Glomerular endothelial cell (primary cell): ENCODE measurements at regions not wholly inside any gene's neighbourhood (a gene's known extent, or its start where the extent isn't known, plus 50 kb on each side); places are given as distances from the start of the nearest gene placed in this dataset.
"Not testable (repeated sequence)": the region's sequence is repeated elsewhere in the genome, so short reads cannot be mapped to it uniquely, and the experiment has no call there.

Experiments used
- DNase-seq: peaks from one replicate; pipeline ENCODE4 v3.0.0-alpha.2; 2011; ENCODE audit warnings: low read depth, low spot score; ENCODE audit errors: extremely low read depth

DNA sequence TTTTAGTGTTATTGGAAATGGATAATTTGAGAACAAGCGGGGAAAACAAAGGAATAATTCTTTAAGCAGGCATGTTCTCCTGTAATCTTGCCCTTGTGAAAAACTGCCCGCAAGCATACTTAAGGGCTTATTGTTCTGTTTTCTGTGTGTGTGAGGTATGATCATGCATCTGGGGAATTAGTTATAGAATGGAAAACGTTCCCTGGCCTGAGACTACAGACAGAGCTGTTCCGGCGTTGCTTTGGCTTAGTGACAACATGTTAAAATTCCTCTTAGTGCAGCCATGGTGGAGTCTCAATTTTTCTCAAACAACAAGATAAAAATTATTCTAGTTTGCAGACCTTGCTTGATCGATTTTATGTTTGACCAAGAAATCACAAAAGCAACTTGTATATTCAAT lies 560.2 kb upstream of the SPRY2 start:
- no peak for DNase-seq

DNA sequence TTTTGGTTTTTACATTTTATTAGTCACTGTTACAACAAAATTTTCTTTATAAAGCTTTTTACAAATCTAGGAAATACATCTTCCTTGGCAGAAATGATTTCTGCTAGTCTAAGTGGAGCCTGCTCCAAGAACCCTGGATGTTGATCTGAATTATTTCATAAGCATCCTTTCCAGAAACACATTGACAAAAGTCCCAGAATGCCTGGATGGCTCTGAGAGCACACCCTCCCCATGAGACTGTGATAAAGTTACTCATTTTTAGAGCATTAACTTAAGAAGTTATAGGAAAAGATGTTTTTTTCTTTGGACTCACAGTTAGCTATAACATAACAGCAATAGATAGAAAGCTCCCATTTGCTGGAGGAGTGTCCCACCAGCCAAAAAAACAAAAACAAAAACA lies 559.6 kb upstream of the SPRY2 start:
- no peak for DNase-seq

DNA sequence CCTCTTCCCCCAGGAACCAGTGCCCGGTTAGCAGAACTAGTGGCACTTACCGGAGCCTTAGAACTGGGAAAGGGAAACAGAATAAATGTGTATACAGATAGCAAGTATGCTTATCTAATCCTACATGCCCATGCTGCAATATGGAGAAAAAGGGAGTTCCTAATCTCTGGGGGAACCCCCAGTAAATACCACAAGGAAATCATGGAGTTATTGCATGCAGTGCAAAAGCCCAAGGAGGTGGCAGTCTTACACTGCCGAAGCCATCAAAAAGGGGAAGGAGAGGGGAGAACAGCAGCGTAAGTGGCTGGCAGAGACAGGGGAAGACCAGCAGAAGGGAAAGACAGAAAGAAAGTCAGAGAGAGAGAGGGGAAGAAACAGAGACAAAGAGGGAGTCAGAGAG lies 556.7 kb upstream of the SPRY2 start:
- not testable (repeated sequence) for DNase-seq

DNA sequence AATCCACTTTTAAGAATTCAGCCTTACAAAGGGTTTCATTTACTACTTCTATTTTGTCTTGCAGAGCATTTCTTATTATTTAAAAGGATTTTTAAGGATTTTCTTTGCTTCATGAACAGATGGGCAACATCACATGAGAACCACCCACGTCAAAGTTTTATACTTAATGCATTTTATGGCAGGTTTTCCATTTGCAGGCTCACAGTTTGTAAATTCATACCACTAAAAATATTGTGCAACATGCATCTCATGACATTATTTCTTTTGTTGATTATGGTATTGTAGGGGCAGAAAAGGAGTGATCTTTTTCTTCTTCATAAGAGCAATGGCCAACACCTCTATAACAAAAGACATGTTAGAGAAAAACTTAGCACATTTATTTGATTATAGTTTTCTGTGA lies 554.0 kb upstream of the SPRY2 start:
- no peak for DNase-seq

DNA sequence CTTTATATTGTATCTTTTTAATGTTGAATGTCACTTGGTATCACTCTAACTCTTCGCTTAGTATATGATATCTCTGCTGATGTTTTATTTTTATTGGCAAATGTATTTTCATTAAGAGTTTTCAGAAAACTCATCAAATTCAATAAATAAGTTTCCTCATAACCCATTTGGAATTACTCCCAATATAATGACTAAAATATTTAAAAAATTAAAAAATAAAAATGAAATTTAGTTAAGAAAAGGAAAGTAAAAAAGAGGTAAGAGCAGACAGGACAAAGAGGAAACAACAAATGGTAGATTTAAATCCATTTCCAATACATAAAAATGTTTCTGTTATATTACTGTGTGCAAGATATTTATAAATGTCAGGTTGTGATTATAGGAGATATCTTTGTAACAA lies 548.9 kb upstream of the SPRY2 start:
- no peak for DNase-seq

DNA sequence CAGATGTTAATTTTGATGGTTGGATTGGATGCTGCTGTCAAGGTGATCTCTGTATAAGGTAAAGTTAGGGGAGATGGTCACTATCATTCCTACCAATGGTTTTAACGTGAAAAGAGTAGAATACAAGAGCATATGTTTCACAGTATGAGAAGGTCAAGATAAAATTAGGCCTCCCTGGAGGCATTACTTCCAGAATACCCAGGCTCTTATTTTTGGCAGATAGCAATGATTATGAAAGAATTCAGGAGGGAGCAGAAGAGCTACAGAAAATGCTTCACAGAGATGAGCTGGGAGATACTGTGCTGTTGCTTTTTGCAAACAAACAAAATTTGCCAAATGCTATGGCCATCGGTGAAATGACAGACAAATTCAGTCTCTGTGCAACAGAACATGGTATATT lies 547.5 kb upstream of the SPRY2 start:
- DNase-seq = no peak

DNA sequence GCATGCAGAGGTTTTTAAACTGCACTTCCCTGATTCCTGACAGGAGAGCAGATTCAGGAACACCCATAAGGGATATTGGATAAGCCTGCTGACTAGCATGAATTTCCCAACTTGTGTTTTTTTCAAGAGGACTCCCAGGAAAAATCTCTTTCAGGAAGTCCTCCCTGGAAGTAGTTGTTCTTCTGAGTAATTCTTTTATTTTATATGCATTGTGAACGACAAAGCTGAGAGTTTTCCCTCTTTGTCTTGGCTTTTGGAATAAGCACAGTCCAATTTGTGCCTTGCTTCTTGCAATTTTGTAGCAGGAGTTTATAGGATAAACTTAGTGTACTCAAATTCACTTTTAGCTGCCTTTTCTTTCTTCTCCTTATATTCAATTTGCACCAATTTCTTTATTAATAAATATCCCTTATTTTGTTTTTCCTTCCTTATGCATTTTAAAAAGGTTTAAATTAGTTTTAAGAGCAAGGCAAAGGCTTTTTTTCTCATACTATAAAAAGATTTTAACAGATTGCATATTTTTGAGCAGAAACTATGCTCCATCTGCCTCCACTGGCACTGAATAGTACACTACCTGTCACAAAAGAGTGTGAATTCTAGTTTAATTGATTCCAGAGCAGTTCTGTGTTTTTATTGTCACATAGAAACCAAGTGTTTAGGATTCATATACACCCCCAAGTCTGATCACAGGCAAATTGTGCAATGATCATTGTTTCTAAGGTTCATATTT lies 543.3 kb upstream of the SPRY2 start:
- DNase-seq = no peak

DNA sequence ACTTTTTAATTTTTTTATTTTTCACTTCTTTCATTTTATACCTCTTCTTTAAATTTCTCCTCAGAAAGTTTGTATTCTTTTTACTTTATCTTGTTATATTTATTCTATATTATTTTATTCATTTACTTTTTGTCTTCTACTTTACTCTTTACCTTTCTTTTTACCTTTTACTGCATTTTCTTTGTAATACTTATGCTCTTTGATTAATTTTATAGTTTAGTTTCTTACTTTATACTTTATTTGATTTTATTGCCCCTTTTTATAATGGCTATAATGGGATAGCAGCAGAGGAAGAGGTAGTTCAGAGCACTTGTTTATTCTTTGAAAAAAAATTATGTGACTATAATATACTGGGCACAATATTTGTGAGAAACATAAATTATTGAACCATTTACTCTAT lies 542.6 kb upstream of the SPRY2 start:
- DNase-seq = no peak

DNA sequence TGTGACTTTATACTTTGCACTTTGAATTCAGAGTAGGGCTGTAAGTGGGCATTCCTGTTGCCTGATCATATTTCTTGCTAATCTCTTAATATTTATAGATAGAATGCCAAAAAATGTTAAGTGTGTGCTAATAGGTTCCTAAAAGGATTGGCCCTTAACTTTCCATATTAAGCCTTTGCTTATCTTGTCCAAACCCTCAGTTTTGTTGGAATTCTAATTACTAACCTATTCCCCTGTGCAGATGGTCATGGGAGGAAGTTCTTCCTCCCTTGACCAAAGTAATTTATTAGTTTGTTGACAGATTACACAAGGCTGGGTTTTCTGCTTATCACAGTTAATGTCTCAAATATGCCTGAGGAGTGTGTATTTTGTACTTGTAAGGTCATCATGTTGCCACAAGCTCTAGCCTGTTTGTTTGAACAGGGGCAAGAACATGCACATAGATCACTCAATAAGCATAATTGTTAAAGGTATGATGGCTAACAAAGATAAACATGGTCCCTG lies 541.1 kb upstream of the SPRY2 start:
- DNase-seq = no peak

DNA sequence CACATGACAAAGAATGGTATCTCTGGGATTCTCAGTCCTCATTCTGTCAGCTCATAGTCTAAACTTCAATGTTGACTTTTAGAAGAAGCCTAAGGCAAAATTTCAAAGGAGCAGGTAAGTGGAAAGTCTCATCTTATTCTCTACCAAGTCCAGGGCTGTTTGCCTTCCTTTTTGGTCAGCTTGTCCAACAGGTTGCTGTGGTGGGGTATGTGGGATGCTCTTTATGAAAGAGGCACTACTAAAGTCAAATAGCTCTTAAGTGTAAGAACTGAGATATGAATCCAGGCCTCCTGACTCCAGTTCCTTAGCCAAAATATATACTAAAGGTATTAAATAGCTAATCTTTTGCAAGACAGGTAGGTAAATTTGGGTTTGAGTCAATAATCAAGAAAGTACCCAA lies 540.6 kb upstream of the SPRY2 start:
- no peak for DNase-seq

DNA sequence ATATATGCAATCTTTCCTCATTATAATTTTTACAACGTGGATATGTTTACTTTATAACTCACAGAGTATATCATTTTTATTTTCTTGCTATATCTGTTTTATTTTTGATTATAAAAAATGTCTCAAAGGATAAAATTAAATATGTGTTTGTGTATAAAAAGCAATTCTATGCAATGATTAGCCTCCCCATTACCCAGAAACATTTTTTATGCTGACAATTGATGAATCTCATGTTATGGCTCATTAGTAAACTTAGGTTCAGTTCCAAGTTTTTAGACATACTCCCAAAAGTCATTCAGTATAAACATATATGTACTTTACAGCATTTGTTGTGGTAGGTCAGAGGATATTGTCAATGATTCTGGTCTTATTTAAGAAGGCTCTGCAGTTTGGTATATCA lies 540.1 kb upstream of the SPRY2 start:
- DNase-seq = no peak

DNA sequence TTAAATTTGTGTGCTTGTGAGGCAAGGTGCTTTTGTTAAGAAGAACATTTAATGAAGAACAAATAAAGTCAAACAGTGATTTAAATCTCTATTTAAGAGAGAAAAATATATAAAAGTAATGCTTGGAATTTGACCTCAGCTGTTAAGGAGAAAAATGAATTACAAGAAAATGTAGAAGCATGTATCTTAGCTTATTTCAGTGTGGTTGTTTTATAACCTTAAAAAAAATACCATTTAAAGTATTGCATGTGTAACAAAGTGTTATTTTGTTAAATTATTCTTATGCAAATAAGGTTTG lies 537.0 kb upstream of the SPRY2 start:
- DNase-seq = no peak

DNA sequence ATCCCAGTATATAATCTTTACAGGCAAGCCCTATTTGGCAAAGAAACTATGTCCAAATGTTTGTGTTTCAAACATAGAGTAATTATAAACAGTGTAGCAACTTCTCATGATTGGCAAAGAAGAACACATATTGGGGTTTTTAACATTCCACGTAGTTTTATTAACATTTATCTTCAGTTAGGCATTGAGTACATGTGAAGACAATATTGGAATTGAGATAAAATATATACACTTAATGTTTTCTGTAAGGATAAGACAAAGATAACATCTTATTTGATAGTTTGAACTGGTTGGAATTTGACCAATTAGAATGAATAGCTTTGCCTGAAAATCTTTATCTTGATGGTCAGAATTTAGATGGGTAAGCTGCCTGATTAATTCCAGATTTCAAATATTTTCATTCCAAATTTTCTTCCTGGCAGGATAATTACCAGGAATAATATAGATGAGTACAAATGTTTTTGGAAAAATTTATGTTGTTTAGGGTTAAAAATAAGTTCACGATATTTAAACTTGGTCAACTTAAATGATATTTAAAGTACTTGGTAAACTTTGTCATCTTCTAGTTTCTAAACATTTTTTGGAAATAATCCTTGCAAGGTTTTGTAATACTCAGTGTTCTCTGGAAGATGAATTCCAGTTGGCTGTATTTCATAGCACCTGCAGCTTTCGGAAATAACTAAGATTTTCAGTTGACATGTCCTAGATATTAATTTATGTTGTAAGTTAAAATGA lies 536.5 kb upstream of the SPRY2 start:
- DNase-seq = no peak

DNA sequence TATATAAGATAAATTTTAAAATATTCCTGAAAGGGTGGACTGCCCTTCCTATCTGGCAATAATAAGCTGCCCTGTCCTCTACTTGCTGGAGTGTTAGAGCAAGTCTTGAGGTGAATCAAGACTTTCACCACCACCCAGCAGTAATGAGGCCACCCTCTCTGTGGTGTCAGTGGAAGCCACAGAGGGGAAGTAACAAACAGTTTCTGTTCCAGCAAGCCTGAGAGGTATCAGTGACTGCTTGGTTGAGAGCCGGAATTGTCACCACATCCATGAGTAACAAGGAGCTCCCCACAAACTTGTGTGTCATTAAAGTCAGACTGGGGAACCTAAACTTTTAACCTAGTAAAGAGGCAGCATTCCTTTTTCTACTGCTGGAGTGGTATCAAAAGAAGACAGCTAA lies 532.7 kb upstream of the SPRY2 start:
- DNase-seq = no peak

DNA sequence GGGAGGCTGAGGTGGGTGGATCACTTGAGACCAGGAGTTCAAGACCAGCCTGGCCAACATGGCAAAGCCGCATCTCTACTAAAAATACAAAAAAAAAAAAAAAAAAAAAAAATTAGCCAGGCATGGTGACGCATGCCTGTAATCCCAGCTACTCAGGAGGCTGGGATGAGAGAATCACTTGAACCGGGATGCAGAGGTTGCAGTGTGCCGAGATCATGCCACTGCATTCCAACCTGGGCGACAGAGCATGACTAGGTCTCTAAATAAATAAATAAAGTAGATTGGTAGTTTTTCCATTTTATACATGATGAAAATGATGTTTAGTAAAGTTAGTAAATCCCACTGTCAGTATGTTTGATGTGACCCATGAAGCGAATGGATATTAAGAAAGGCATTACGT lies 531.0 kb upstream of the SPRY2 start:
- DNase-seq = not testable (repeated sequence)

DNA sequence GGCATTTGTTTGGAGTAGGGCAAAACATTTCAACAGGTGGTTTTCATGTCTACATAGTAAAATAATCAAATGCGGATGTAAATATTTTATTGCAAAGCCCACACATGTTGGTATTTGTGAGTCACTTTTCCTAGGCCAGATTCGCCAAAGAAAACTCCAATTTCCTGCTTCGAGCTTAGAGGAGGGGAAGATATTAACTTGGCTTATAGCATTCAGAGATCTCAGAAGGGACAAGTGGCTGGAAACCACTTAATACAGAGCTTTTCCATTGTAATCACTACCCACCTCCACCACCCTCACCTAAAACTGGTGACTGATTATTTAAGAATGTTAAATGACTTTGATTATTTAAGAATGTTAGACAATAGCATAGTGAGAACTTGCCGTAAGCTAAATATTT lies 530.6 kb upstream of the SPRY2 start:
- peak; percentile 72 for DNase-seq

DNA sequence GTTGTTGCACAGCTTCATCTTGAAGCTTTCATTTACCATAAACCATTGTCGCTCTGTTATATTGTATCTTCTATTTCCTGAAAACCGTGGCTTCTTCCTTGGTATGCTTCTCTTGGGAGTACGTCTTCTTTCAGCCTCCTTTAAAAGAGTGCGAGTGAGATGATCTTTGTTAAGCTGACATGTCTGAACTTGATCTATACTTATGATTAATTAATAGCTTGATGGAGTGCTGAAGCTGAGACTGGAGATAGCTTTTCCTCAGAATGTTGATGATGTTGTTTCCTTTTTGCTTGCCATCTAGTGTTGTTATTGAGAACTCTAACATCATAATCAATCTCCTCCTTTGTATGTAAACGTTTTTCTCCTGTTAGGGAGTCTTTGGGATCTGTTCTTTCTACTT lies 529.3 kb upstream of the SPRY2 start:
- no peak for DNase-seq

DNA sequence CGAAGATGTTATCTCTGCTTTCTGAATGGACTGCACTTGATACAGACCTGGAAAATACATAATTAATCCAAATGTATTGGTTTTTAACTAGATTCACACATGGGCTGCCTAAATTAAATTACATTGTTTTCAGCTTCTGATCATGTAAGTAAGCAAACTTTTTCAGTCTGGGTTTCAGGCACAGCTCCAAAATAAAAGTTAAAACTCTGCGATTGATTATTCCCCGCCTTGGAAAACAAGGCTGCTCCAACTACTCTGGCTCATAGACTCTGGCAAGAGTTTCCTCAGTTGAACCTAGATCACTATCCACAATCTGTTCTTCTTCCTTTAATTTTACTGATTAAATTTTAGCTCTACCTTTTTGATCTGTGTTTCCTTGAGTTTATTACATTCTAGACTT lies 526.0 kb upstream of the SPRY2 start:
- no peak for DNase-seq

DNA sequence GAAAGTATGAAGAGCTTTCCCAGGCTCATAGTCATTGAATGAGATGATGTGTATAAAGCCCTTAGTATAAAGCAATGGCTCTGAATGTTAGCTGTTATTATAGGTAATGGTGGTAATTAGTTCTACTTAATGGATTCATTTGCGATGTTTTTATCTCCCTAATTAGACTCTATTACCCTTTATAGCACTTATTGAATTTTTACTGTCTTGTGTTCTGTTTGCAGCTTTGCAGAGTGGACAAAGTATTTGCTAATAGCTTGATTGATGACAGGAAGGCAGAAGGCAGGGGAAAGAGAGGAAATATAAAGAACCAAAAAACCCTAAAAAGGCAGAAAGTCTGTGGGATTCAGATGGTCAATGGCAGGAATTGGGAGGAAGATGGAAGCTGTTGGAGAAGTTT lies 524.4 kb upstream of the SPRY2 start:
- DNase-seq = no peak

DNA sequence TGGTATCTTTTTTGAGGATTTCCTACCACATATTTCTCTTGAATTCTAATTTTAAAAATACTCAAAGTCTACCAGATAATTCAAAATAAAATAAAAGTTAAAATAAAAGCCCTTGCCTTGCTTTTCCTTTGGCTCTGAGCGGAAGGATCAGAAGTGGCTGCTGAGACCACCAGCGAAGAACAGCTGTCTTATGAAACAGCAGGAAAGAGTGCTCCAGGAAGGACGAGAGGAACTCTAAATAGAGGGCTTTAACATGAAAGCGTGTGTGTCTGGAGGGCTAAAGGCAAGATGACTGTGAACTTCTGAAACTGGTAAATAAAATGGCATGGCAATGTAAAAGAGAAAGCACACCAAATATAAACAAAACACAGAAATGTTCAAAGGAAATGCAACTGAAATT lies 521.5 kb upstream of the SPRY2 start:
- no peak for DNase-seq

DNA sequence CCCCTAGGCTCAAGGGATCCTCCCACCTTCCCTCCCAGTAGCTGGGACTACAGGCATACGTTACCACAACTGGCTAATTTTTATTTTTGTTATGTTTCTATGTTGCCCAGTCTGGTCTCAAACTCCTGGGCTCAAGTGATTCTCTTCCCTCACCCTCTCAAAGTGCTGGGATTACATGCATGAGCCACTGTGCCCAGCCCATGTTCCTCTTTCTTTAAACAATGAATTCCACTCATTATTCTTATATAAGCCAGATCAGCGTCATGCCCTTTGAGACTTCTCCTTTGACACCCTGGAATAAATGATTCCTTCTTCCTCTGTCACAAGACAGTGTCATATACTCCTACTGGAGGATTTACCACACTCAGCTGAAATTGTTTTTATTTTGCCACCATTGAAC lies 519.9 kb upstream of the SPRY2 start:
- no peak for DNase-seq

DNA sequence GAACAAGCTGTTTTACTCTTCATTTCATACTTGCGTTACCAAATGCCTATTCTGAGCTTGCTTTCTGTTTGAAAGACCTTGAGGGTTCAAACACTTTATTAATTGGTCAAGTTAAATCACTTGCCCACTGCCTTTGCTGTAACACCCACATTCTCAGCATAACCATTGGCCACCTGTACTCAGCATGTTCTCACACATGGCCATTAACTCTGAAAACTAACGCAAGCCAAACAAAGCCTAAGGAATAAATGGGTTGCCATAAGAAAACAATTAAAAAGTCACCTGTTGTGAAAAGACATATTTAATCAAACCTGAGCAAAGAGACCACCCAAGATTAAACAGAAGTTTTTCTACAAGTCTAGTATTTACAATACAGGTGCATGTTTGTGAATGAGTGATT lies 517.2 kb upstream of the SPRY2 start:
- DNase-seq = no peak

DNA sequence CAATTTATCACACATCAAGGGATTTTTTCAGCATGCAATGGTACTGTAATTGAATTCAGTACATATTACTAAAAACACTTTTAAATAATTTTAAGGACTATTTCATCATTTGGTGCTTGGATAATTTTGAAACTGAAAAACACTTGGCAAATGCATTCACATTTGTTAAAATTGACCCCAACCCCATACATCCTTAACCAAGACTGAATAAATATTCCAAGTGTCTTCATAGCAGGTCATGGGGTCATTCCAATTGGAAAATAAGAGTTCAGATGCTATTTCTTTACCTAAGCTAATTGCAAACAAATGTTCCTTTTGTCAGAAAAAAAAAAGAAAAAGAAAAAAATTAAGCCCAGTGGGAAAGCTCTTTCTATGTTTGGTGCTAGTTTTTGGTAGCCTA lies 516.4 kb upstream of the SPRY2 start:
- DNase-seq = no peak
